Upper lobe of left lung (tissue), 4 donors: ENCODE measurements at regions not wholly inside any gene's neighbourhood (a gene's known extent, or its start where the extent isn't known, plus 50 kb on each side); places are given as distances from the start of the nearest gene placed in this dataset.

Source experiments
- CTCF ChIP-seq, 6 experiments: fragments of 450-650 bp in 4 of 6; fragments of 200-600 bp in 2 of 6; sonication (generic) in 2 of 6; IDR thresholded peaks; one replicate each; pipeline ENCODE4 v1.5.1; 2016 to 2019; ENCODE audit warnings: antibody characterized with exemption in 6 of 6
- EP300 ChIP-seq, 4 donors: sonication (generic); formaldehyde crosslinking; IDR thresholded peaks; one replicate each; pipeline ENCODE4 v1.5.1; 2017; ENCODE audit warnings: antibody characterized with exemption in 4 of 4, control low read depth in 2 of 4
- POLR2A ChIP-seq, 4 donors: fragments of 450-650 bp; IDR thresholded peaks; one replicate each; pipeline ENCODE4 v1.5.1; 2016 to 2017; ENCODE audit warnings: antibody characterized with exemption in 4 of 4, mild to moderate bottlenecking in 2 of 4
- POLR2AphosphoS5 ChIP-seq, 2 donors: sonication (generic); formaldehyde crosslinking; IDR thresholded peaks; one replicate each; pipeline ENCODE4 v1.5.1; 2017; ENCODE audit warnings: antibody characterized with exemption in 2 of 2

- TF ChIP-seq POLR2A (IDR thresholded peaks at IDR 0.05) = no peak
- no peak for TF ChIP-seq CTCF (IDR thresholded peaks at IDR 0.05)
- TF ChIP-seq EP300 (IDR thresholded peaks at IDR 0.05) = no peak
- TF ChIP-seq POLR2AphosphoS5 (IDR thresholded peaks at IDR 0.05) = no peak
These were observed 358.8 kb upstream of the B3GALT2 start for GRCh38 chr1:193545171-193545570.
